ENCODE measurements at regions not wholly inside any gene's neighbourhood (a gene's known extent, or its start where the extent isn't known, plus 50 kb on each side); places are given as distances from the start of the nearest gene placed in this dataset.

DNA sequence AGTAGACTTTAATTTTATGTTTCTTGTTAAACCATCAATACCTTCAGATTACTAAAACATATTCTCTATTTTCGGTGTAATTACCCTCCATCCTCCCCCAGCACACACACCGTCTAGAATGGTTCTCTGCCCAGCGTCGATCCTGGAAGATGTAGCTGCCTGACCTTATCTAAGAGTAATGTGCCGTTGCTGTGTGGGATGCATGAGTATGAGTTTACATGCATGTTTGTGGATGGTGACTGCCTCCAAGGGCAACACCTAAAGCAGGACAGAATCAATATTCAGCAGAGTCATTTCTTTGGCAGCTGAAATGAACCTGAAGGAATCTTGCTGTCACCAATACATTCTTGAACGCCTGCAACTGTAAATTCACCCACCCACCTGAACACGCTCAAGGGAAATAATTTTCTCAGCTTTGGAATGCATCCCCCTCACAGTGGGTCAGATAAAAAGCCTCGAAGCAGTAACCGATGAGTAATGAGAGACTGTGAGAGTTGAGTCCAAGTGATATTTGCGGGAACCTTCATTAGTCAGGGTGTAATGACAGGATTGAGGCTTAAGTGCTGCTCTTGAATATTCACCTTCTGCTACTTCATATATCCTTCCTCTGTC, 155.8 kb upstream of the RND3 start:
- Histone ChIP-seq H3K4me1 (ENCODE audit: control insufficient read depth, insufficient read depth, low read length) (no peaks in the 10 kb centered on the region; the same call in 1 of the 2 replicates), H3K36me3 (ENCODE audit: control insufficient read depth in 2 of 2, insufficient read depth in 1 of 2, low read length in 2 of 2) (no peaks in the 10 kb centered on the region), H3K27ac (ENCODE audit: extremely low read depth, low read depth, low read length) (no peak overlapping the region), H3K4me3 (ENCODE audit: low read depth, low read length) (no peak overlapping the region), H3K9me3 (ENCODE audit: control insufficient read depth, insufficient read depth, low read depth, low read length) (no peaks in the 10 kb centered on the region)
- CTCF ChIA-PET, result interaction anchor here (0.7 to 0.9 kb wide), 2 partner anchors 492 to 596 kb away, joined by 3 read pairs; no protein-coding TSS in a partner anchor
- TF ChIP-seq FEZF1 (tag by site-specific recombination; IDR thresholded peaks at IDR 0.05), result no peak
- no peak for TF ChIP-seq ZFP3 (tag by site-specific recombination; IDR thresholded peaks at IDR 0.05; ENCODE audit: low read depth)
- TF ChIP-seq, protein P1, sequence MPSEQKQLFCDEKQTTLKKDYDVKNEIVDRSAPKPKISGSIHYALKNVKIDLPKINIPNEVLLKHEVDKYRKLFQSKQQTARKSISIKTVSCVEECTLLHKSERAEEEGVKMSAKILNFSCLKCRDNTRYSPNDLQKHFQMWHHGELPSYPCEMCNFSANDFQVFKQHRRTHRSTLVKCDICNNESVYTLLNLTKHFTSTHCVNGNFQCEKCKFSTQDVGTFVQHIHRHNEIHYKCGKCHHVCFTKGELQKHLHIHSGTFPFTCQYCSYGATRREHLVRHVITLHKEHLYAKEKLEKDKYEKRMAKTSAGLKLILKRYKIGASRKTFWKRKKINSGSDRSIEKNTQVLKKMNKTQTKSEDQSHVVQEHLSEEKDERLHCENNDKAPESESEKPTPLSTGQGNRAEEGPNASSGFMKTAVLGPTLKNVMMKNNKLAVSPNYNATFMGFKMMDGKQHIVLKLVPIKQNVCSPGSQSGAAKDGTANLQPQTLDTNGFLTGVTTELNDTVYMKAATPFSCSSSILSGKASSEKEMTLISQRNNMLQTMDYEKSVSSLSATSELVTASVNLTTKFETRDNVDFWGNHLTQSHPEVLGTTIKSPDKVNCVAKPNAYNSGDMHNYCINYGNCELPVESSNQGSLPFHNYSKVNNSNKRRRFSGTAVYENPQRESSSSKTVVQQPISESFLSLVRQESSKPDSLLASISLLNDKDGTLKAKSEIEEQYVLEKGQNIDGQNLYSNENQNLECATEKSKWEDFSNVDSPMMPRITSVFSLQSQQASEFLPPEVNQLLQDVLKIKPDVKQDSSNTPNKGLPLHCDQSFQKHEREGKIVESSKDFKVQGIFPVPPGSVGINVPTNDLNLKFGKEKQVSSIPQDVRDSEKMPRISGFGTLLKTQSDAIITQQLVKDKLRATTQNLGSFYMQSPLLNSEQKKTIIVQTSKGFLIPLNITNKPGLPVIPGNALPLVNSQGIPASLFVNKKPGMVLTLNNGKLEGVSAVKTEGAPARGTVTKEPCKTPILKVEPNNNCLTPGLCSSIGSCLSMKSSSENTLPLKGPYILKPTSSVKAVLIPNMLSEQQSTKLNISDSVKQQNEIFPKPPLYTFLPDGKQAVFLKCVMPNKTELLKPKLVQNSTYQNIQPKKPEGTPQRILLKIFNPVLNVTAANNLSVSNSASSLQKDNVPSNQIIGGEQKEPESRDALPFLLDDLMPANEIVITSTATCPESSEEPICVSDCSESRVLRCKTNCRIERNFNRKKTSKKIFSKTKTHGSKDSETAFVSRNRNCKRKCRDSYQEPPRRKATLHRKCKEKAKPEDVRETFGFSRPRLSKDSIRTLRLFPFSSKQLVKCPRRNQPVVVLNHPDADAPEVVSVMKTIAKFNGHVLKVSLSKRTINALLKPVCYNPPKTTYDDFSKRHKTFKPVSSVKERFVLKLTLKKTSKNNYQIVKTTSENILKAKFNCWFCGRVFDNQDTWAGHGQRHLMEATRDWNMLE (tag by site-specific recombination; conservative IDR thresholded peaks at IDR 0.05; ENCODE audit: low read depth), result no peak
- TF ChIP-seq, protein P2, sequence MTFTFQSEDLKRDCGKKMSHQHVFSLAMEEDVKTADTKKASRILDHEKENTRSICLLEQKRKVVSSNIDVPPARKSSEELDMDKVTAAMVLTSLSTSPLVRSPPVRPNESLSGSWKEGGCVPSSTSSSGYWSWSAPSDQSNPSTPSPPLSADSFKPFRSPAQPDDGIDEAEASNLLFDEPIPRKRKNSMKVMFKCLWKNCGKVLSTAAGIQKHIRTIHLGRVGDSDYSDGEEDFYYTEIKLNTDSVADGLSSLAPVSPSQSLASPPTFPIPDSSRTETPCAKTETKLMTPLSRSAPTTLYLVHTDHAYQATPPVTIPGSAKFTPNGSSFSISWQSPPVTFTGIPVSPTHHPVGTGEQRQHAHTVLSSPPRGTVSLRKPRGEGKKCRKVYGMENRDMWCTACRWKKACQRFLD (tag by site-specific recombination; IDR thresholded peaks at IDR 0.05), result no peak
- TF ChIP-seq ZNF623 (tag by site-specific recombination; IDR thresholded peaks at IDR 0.05), result no peak
- no peak for TF ChIP-seq ZNF677 (tag by site-specific recombination; IDR thresholded peaks at IDR 0.05)
- no peak for TF ChIP-seq ZNF302 (tag by site-specific recombination; IDR thresholded peaks at IDR 0.05; ENCODE audit: low read depth)
- TF ChIP-seq, protein P3, sequence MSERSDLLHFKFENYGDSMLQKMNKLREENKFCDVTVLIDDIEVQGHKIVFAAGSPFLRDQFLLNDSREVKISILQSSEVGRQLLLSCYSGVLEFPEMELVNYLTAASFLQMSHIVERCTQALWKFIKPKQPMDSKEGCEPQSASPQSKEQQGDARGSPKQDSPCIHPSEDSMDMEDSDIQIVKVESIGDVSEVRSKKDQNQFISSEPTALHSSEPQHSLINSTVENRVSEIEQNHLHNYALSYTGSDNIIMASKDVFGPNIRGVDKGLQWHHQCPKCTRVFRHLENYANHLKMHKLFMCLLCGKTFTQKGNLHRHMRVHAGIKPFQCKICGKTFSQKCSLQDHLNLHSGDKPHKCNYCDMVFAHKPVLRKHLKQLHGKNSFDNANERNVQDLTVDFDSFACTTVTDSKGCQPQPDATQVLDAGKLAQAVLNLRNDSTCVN (tag by site-specific recombination; optimal IDR thresholded peaks at IDR 0.05), result no peak
- TF ChIP-seq ZNF521 (tag by site-specific recombination; IDR thresholded peaks at IDR 0.05), result no peak
- TF ChIP-seq REPIN1 (tag by site-specific recombination; IDR thresholded peaks at IDR 0.05; ENCODE audit: low read depth), result no peak
- TF ChIP-seq, protein P4, sequence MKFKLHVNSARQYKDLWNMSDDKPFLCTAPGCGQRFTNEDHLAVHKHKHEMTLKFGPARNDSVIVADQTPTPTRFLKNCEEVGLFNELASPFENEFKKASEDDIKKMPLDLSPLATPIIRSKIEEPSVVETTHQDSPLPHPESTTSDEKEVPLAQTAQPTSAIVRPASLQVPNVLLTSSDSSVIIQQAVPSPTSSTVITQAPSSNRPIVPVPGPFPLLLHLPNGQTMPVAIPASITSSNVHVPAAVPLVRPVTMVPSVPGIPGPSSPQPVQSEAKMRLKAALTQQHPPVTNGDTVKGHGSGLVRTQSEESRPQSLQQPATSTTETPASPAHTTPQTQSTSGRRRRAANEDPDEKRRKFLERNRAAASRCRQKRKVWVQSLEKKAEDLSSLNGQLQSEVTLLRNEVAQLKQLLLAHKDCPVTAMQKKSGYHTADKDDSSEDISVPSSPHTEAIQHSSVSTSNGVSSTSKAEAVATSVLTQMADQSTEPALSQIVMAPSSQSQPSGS (tag by site-specific recombination; IDR thresholded peaks at IDR 0.05; ENCODE audit: low read depth), result no peak
- TF ChIP-seq ZNF404 (tag by site-specific recombination; IDR thresholded peaks at IDR 0.05), result no peak
- TF ChIP-seq HOXD13 (CRISPR knock-in tag; IDR thresholded peaks at IDR 0.05; ENCODE audit: borderline replicate concordance), result no peak
- no peak for TF ChIP-seq ZNF239 (tag by site-specific recombination; IDR thresholded peaks at IDR 0.05)
- TF ChIP-seq GLIS1 (tag by site-specific recombination; IDR thresholded peaks at IDR 0.05), result no peak
- no peak for TF ChIP-seq ZEB2 (tag by site-specific recombination; IDR thresholded peaks at IDR 0.05)
- TF ChIP-seq ZNF184 (tag by site-specific recombination; IDR thresholded peaks at IDR 0.05), result no peak
- POLR2A ChIA-PET, result no interaction called here

Measured in HEK293 (cell line).